HG03342 (cell line): ENCODE measurements at regions not wholly inside any gene's neighbourhood (a gene's known extent, or its start where the extent isn't known, plus 50 kb on each side); places are given as distances from the start of the nearest gene placed in this dataset.

Experiments
- ATAC-seq: cut with Tn5 transposase; IDR thresholded peaks from one replicate; pipeline ENCODE4 v1.9.1; 2021; ENCODE audit warnings: mild to moderate bottlenecking, moderate library complexity; ENCODE audit not compliant: unreplicated experiment

- ATAC-seq, result no peak
These were observed 461.4 kb downstream of the ZNF608 start for GRCh38 chr5:124285071-124285470.

DNA sequence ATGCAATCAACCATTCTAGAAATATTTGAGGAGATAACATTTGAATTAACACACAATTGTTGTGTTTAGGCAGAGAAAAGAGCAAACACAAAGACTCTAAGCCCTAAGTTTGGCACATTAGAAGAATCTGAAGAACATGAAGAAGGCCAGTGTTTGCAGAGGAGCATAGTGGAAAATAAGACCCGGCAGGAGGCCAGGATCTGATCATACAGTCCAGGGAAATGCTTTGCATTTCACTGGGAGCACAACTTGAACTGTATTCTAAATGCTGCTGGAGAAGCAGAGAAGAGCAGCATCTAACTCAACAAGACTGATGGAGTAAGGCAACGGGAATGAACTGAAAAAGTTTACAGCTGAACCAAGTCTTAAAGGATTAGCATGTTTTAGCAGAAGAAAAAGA lies 463.4 kb downstream of the ZNF608 start:
- ATAC-seq, result no peak

- no peak for ATAC-seq
These were observed 466.4 kb downstream of the ZNF608 start for GRCh38 chr5:124280079-124280478.

DNA sequence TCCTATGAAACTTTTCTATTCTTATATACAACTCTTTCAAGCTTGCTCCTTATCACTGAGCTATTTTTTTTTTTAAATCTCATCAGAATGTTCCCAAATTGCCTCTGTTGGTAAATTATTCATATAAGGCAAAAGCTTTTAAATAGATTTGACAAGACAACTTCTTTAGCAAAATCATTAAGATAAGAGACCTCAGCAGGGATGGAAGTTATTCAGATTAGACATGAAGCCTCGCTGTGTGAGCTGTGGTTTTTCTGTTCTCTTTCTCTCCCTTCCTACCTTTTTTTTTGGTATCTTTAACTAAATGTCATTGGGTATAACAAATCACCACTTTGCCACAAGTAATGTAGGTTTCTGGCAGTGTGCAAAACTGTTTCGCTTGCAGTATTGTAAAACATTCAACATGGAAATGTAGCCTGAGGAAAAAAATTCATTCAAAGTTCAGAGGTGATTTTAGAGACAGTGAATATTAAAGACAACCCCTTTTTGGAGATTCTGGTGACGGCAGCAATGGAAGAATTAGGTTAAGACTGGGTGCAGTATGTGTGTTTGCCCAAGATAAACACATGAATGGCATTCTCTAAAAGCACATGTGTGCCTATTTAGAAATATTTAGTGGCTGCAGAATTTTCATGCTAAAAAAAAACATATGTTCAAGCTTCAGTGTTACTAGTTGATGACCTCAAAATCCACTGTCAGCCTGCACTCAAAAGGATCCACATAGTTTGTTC lies 467.1 kb downstream of the ZNF608 start:
- ATAC-seq, result no peak

- no peak for ATAC-seq
These were observed 467.8 kb downstream of the ZNF608 start for GRCh38 chr5:124278636-124279035.

- ATAC-seq, result no peak
These were observed 468.5 kb downstream of the ZNF608 start for GRCh38 chr5:124277767-124278545.

DNA sequence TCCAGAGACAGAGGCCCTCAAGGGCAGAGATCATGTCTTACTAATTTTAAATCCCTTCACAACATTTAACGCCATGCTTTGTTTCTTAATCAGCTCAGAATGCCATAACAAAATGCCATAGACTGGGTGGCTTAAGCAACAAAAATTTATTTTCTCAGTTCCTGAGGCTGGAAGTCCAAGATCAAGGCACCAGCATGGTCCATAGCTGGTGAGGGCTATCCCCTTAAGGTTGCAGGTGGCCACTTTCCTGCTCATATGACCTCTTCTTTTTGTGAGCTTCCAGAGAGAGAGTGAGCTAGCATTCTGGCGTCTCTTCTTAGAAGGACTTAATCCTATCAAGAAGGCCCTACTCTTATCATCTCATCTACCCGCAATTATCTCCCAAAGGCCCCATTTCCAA lies 470.3 kb downstream of the ZNF608 start:
- ATAC-seq, result no peak

DNA sequence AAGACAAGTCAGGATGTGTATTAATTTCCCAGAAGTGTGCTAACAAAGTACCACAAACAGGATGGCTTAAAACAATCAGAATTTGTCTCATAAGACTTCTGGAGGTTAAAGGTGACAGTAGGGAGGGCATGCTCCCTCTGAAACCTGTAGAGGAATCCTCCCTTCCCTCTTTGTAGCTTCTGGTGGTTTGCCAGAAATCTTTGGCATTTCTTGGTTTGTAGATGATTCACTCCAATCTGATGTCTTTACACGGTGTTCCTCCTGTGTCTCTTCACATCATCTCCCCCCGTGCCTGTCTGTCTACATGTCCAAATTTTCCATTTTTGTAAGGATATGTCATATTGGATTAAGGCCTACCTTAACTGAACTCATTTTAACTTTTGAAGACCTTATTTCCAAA lies 471.5 kb downstream of the ZNF608 start:
- no peak for ATAC-seq

- no peak for ATAC-seq
These were observed 481.9 kb downstream of the ZNF608 start for GRCh38 chr5:124264499-124264898.

- ATAC-seq, result no peak
These were observed 482.6 kb downstream of the ZNF608 start for GRCh38 chr5:124263680-124264491.

DNA sequence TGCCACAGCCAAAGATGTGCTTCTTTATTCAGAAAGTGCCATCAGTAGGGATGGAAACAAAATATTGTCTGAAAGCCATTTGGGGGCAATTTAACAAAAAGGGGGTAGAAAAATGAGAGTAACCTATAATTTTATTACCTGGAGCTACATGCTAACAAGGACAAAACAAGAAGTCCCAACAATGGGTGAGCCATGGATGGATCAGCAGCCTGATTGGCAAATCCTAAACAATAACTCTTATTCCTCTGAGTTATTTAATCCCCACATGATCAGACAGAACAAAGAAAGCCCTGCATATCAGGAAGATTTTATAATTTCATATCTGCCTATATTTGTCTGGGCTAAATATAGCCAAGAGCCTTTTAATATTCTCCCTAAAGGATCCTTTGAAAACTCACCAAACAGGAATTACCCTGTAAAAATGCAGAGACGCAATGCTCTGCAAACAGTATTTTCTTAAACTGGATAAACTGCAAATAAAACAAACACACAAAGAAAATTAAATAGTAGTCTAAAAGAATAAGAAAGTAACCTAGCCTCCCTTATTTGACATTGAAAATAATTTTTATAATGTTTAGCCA lies 483.4 kb downstream of the ZNF608 start:
- no peak for ATAC-seq

GRCh38 chr5:124262470-124262869 lies 484.0 kb downstream of the ZNF608 start:
- ATAC-seq, result no peak

DNA sequence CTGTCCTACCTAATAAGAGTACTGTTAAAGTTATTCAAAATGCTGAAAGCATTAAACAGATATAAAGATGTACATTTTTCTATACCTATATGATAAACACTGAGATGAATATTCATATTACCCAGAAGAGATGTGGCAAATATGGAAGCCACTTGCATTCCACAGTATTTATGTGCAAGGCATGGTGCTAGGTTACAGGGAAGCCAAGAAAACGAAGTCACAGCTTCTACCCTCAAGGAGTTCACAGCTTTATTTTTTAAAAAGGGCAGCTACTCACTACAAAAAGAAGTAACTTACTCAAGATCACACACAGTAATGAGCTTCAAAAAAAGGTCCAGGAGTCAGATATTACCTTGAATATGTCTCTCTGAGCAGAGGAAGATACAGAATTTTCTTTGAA lies 484.6 kb downstream of the ZNF608 start:
- ATAC-seq, result no peak

DNA sequence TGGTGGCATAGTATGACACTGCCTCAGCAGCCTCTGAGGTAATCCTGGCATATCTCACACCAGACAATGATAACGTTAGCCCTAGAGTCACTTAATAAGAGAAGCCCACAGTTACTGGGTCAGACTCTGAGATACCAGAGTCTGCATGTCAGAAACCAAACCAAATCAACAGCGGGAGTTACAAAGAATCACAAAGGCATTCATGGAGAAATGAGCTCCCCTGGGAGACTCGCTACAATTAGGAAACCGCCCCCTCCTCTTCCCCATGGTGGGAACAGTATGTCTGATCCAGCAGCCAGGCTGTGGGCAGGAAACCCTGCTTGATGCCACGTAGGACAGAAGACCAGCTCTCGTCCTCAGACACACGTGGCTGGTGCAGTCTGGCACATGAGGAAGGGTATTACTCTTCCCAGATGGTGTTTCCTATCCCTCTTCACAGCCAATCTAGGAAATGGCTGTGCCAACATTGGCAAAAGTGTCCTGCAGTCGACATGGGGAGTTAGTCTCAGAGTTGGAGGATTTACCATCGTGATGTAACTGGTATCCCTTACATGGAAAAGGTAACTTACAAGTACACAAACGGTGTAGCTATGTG lies 485.4 kb downstream of the ZNF608 start:
- no peak for ATAC-seq

DNA sequence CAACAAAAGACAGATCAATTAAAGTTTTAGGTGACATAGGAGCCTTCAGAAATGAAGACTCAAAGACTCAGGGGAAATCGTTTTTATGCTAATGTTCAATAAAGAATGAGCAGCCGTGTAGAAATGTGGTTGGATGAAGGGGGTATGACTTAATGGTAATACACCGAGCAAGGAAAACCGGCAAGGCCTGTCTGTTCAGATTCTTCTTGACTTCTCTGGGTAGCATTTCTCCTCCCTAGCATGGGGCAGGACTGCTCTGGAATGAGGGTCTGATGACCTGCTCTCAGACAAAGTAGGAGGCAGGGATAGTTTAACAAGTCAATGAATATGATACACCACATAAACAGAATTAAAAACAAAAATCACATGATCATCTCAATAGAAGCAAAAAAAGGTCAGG lies 487.4 kb downstream of the ZNF608 start:
- ATAC-seq, result no peak

DNA sequence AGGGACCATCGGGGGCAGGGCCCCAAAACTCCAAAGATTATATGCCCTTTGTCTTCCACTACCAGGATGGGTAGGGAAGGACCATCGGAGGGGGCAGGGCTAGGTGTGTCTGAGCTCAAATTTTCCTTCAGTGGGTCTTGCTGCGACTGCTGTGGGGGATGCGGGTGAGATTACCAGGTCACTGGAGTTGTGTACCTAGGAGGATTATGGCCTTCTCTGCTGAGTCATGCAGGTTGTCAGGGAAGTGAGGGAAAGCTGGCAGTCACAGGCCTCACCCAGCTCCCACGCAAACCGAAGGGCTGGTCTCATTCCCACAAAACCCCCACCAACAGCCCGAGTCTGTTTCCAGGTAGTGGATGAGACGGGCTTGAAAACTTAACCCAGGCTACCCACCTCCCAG lies 489.4 kb downstream of the ZNF608 start:
- ATAC-seq, result no peak

DNA sequence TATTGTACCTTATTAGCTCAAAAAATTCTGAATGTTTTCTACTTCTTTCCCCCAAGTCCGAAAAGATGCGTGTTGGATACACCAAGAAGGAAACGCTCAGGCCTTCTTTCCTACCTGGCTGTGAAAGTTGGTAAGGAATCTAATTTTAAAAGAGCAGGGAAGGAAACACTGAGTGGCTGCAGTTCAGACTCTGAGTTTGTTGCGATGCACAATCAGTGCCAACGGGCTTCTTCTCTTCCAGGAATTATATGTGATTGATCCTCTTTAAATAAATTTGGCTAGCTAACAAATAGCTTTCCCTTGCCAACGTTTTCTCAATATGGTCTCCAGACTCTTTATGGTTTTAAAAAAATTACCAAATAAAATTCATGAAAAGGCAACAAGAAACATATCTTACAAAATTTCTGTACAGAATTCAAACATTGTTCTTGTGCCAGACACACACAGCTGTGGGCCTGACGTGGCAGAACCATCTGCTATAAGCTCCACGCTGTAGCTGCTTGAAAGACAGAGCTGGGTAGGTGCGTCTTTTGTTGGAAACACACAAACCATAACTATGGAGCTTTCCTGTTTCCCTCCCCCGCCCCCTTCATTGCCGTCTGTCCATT lies 493.1 kb downstream of the ZNF608 start:
- ATAC-seq, result no peak

DNA sequence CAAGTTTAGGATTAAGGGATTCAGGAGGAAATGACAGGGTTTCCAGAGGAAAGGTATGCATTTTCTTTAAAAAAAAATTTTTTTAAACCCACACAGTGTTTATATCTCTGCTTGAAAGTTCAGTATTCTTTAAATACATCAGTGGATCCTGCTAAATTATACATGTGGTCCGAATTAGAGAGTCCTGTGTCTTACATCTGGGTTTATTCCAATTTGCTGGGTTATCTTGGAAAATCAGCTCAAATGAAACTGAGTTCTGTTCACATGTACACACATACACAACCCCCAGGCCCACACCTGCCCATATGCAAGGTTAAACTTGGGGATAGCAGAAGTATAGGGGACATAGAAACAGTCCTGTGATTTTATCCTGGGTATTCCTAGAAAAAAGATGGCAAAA lies 493.7 kb downstream of the ZNF608 start:
- no peak for ATAC-seq

DNA sequence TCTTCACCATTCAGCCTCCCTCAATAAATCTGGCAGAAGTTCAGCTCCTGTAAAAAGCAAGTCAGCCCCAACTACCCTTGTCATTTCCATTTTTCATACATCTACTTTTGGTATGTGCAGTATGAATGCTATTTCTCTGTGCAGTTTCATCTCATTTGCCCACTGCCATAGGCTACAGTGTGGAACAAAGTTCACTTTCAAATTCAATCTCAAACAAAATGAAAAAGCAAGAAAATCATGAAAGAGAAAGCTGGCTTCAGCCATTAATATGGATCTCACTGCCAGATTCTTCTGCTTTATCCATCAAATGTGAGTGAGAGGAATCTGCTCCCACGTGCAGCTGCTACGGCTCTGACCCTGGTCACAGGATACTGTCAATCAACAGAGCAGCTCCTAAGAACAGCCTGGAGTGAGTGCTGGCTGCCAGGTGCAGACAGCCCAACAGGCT lies 494.2 kb downstream of the ZNF608 start:
- no peak for ATAC-seq

DNA sequence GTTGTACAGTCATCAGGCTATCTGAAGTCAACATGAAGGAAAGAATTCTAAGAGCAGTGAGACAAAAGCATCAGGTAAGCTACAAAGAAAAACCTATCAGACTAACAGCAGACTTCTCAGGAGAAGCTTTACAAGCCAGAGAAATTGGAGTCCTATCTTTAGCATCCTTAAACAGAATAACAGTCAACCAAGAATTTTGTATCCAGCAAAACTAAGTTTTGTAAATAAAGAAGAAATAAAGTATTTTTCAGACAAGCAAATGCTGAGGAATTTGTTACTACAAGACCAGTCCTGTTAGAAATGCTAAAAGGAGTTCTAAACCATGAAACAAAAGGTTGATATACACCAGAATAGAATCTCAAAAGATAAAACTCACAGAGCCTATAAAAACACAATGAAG lies 501.2 kb downstream of the ZNF608 start:
- ATAC-seq, result no peak
